HG03565 (cell line): ENCODE measurements at regions not wholly inside any gene's neighbourhood (a gene's known extent, or its start where the extent isn't known, plus 50 kb on each side); places are given as distances from the start of the nearest gene placed in this dataset.
A peak's percentile ranks its signal among the peaks of the same experiment; 100 is the strongest.

ENCODE experiments used
- ATAC-seq: cut with Tn5 transposase; IDR thresholded peaks from one replicate; pipeline ENCODE4 v1.9.1; 2021; ENCODE audit warnings: mild to moderate bottlenecking, moderate library complexity; ENCODE audit not compliant: unreplicated experiment

GRCh38 chr3:153313302-153313965, 151.4 kb downstream of the RAP2B start:
- no peak for ATAC-seq

- ATAC-seq = no peak
These were observed 152.0 kb downstream of the RAP2B start for GRCh38 chr3:153314038-153314437.

DNA sequence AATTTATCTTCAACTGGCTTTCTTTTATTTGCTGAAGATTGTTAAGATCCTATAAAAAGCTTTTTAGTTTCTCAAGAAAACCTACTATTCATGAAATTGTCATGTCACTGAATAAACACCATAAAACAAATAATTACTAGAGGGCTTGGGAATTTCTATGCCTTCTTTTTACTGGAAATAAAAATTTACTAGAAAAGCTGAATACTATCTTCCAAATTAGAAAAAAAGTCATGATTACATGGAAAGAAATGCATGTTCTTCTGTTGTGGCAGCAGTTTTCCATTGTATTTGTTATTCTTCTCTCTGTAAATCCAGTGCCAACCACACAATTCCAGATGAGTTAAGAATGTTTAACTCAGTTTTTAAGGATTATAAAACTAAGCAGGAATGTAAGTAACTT, 153.8 kb downstream of the RAP2B start:
- no peak for ATAC-seq

DNA sequence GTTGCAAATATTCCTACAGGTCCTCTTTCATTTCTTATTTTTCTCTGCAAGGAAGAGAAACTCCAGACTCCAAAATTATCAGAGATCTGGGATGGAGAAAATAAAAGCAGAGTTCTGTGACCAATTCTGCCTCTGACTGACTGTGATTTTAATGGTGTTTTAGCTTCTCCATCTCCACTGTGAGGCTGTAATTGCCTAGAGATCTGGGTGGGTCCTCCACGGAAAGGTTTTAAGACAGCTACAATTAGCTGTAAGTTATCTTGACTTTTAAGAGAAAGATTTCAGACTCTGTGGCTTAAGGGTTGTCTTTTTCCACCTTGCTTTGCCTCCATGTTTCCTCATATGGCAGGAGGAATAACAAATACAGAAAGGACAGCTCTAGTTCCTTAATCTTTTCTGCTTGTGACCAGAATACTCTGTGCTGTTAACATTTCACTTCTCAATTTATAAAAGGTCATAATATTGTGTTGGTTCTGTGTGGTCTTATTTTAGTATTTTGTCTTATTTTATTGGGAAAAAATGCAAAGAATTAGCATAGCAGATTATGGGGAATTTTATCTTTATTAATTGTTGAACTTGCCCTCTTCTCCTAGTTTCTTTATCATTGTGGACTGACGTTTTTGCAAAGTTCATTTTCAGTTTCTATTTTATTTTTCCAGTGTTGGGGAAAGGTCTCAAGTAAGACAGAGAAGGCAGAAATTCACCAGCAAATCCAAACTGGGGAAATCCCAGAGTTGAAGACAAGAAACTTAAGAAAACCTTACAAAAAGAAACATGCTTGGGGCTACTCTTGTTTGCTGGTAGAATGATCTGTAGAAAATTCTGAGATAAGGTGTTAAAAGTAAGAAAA, 157.9 kb downstream of the RAP2B start:
- no peak for ATAC-seq

GRCh38 chr3:153320585-153321128, 158.6 kb downstream of the RAP2B start:
- ATAC-seq = no peak

GRCh38 chr3:153328690-153329089, 166.7 kb downstream of the RAP2B start:
- ATAC-seq = no peak

- no peak for ATAC-seq
These were observed 168.9 kb downstream of the RAP2B start for GRCh38 chr3:153330901-153331300.

DNA sequence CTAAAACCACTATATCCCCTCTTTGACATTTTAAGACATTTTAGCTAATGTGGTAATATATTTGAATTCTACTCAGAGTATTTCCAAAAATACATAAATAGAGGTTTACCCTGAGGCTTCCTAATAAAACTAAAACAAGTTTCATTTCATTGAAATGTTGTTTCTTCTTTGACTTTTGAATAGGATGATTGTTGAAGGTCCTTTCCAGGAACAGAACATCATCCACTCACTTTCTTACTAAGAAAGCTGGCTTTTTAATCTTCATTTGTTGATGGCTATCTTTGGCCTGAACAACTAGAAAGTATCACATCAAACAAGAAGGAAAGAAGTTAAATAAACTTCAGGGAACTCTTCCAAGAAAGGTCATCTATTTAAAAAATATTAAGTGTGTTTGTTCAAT, 169.7 kb downstream of the RAP2B start:
- ATAC-seq = no peak

- no peak for ATAC-seq
These were observed 172.5 kb downstream of the RAP2B start for GRCh38 chr3:153334558-153334957.

- no peak for ATAC-seq
These were observed 175.3 kb downstream of the RAP2B start for GRCh38 chr3:153337369-153337768.

DNA sequence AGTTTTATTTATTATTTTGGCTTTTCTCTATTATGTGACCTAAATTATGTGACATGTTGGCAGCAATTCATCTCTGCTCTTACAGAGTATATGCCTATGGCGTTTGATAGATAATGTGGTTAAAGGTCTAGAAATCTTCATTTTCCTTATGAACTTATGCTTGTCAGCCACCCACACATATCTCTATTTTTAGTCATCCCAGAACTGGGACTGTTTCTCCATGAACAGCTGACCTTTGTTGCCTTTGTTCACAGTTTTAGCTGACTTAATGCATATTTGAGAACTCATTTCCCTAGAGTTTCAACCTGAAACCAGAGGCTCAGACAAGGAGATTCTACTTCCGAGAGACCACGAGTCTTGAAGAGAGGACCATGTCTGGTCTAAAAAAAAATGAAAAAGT, 176.5 kb downstream of the RAP2B start:
- no peak for ATAC-seq

DNA sequence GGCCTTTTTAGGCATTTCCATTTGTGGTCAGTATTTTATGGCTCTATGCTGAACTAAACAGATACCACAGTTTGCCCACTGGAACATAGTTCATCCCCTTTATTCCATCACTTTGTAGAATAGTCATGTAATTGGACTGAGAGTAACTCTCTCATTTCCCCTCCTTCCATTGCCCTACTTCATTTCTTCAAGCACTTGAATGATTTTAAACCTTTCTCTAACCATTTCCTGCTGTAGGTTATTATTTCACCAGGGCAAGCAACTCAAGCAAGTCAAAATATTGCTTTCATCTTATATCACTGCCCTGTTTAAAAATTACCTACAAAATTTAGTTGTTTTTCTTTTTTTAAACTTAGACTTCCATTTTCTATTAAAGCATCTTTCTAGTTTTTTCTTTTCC, 177.0 kb downstream of the RAP2B start:
- no peak for ATAC-seq

DNA sequence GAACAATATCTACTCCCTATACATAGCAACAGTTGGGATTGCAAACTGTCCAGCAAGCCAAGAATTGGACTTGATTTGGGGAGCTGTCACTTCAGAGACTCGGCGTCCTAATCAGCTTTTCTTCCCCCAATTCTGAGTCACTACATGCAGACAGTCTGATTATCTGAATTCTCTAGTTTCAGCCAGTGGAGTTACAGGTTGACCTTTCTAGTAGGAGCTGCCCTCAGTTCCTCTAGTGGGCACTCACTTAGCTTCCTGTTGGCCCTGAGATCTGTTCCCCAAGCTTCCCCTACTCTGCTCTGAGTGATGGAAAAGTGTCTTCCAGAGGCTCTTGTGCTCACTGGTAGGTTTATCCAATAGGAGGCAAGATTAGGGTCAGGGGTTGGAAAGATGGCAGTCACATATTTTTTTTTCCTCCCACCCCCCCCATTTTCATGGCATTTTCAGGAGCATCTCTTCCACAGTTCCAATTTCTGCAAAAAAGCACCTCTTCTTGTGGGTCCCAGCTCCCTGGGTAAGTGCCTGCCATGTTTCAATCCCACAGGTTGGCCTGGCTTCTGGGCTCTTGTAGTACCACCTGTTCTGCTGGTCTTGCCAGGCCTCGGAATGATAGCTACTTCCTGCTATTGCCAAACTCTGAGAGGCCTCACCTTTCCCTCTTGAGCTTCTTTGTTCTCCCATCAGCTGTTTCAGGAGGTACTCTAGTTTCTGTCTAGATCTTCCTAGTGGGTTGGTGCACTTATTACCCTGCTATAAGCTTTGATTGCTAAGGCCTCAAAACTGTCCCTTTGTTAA, 182.2 kb downstream of the RAP2B start:
- ATAC-seq = no peak

- no peak for ATAC-seq
These were observed 186.6 kb downstream of the RAP2B start for GRCh38 chr3:153348457-153349107.

GRCh38 chr3:153349108-153349499, 187.1 kb downstream of the RAP2B start:
- ATAC-seq = peak; percentile 93

DNA sequence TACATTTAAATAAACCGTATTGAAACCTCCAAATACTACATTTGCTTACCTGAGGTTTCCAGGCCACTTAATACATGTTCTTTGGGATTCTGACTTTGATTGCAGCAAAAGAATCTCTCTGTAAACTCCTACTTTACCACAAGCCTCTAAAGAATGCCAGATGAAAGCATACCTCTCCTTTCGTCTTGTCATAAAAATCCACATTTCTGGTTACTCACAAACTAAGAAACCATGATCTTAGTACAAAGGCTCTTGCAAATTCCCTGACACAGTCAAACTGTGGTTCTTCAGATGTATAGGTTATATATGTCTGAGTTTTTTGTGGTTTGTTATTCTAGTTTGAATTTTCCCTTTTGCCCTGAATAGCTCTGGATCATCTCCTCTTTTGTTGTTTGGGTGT, 188.4 kb downstream of the RAP2B start:
- ATAC-seq = no peak

DNA sequence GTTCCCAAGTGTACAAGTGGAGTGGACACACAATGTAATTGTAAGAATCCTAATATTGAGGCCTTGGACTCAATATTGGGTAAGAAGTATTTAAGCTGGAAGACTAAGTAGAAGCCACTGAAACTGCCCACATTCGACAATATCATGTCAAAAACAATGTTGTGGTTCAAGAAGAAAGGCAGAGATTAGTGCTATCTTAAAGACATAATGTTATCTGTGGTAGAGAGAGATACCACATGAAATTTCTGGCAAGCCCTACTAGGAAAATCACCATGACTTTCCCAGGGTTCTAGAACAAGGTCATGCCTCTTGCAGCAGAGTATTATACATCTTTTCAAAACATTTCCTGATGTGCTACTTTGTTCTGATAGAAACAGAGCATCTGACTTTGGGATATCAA, 192.6 kb downstream of the RAP2B start:
- ATAC-seq = no peak

GRCh38 chr3:153355559-153355958, 193.5 kb downstream of the RAP2B start:
- no peak for ATAC-seq

DNA sequence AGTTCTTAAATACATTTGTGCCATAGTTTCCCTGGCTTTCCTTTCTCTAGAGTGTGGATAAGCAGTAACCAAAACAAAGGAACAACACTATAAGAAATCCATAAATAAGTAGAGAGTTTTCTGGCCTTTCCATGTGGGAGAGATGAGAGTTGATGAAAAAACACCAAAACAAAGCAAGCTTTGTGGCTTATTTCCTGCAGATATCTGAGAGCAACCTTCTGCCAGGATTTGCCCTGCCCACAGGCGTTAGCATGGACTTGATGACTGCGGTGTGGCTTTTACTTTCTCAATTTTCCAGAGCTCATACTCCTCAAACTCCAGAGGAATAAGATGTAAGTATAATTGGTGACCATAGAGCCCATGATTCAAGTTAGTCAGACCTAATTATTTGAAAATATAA, 194.9 kb downstream of the RAP2B start:
- ATAC-seq = no peak

- ATAC-seq = no peak
These were observed 195.4 kb downstream of the RAP2B start for GRCh38 chr3:153357436-153357835.
